ENCODE measurements at regions not wholly inside any gene's neighbourhood (a gene's known extent, or its start where the extent isn't known, plus 50 kb on each side); places are given as distances from the start of the nearest gene placed in this dataset.
A peak's percentile ranks its signal among the peaks of the same experiment; 100 is the strongest.
"Not testable (repeated sequence)": the region's sequence is repeated elsewhere in the genome, so short reads cannot be mapped to it uniquely, and the experiment has no call there.

DNA sequence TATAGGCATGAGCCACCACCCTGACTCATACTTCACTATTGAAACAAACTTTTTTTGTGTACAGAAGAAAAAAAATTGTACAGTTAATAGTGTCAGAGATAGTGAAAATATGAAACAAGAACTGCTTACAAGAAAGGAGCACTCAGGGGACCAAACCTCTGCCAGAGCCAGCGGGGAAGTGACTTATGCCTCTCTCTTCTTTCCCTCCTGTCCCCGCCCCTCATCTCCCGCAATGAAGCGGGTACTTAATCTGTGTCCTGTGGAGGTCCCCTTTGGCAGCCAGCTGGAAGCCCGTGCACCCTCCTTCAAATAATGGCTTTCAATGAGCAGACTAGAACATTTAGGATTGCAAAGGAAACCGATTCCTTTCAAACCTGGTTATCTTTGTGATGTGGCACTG, 51.5 kb downstream of the PPIAL4A start:
- not testable (repeated sequence) for H3K36me3 ChIP-seq (ENCODE audit: control insufficient read depth, insufficient read depth, low read length); ATAC-seq (ENCODE audit: low read depth in 2 of 2); H3K27me3 Mint-ChIP-seq; H3K9me3 Mint-ChIP-seq; H3K27me3 ChIP-seq (ENCODE audit: control insufficient read depth, insufficient read depth, low read length); H3K9me3 ChIP-seq (ENCODE audit: control insufficient read depth in 2 of 2, low read length in 2 of 2); H3K4me3 ChIP-seq (ENCODE audit: low read depth, low read length); H3K4me1 ChIP-seq (ENCODE audit: control insufficient read depth, insufficient read depth, low read length, poor library complexity, severe bottlenecking); H3K36me3 Mint-ChIP-seq; H3K27ac ChIP-seq (ENCODE audit: insufficient read depth, low read length, poor library complexity, severe bottlenecking)
- Mint-ChIP-seq H3K4me3 (peak overlapping the region in 3 of 4 donors; percentile 19 to 82 (median 29)), H3K4me1 (peaks cover 0 to 34% (median 10%) of the 10 kb centered on the region in 4 donors), H3K27ac (peak overlapping the region; percentile 96 to 100 (median 99))
- DNase-seq: peak in 1 of 3 donors; percentile 6

DNA sequence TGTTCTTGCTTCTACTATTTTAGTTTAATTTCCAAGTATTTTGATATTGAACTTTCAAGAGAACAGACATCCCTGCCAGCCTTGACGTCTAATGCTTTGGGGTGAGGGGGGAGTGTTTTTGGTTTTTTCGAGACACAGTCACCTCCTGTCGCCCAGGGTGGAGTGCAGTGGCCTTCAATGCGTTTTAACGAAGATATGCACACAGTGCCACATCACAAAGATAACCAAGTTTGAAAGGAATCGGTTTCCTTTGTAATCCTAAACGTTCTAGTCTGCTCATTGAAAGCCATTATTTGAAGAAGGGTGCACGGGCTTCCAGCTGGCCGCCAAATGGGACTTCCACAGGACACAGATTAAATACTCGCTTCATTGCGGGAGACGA, 52.3 kb downstream of the PPIAL4A start:
- not testable (repeated sequence) for H3K27me3 ChIP-seq (ENCODE audit: control insufficient read depth, insufficient read depth, low read length); H3K4me1 ChIP-seq (ENCODE audit: control insufficient read depth, insufficient read depth, low read length, poor library complexity, severe bottlenecking); H3K9me3 ChIP-seq (ENCODE audit: control insufficient read depth in 2 of 2, low read length in 2 of 2); H3K36me3 ChIP-seq (ENCODE audit: control insufficient read depth, insufficient read depth, low read length); H3K36me3 Mint-ChIP-seq; H3K9me3 Mint-ChIP-seq; H3K27me3 Mint-ChIP-seq
- DNase-seq: peak in 2 of 3 donors; percentile 2 to 53
- H3K4me3 ChIP-seq (ENCODE audit: low read depth, low read length): peak overlapping the region; percentile 80
- peak overlapping the region; percentile 99 to 100 (median 100) for H3K27ac Mint-ChIP-seq
- H3K4me1 Mint-ChIP-seq: peaks cover 0 to 34% (median 10%) of the 10 kb centered on the region in 4 donors
- peak overlapping the region; percentile 90 to 97 (median 94) for H3K4me3 Mint-ChIP-seq
- peak overlapping the region; percentile 87 for H3K27ac ChIP-seq (ENCODE audit: insufficient read depth, low read length, poor library complexity, severe bottlenecking)
- peak; percentile 26 to 28 for ATAC-seq (ENCODE audit: low read depth in 2 of 2)

GRCh38 chr1:120942218-120942944, 52.8 kb downstream of the PPIAL4A start:
- DNase-seq: peak; percentile 71 to 84 (median 84)
- ATAC-seq (ENCODE audit: low read depth in 2 of 2): peak; percentile 78
- Histone ChIP-seq H3K4me3 (ENCODE audit: low read depth, low read length) (peak overlapping the region; percentile 80), H3K27ac (ENCODE audit: insufficient read depth, low read length, poor library complexity, severe bottlenecking) (peak overlapping the region; percentile 87)
- H3K27me3 Mint-ChIP-seq; H3K36me3 Mint-ChIP-seq; H3K27me3 ChIP-seq (ENCODE audit: control insufficient read depth, insufficient read depth, low read length); H3K4me1 ChIP-seq (ENCODE audit: control insufficient read depth, insufficient read depth, low read length, poor library complexity, severe bottlenecking); H3K9me3 ChIP-seq (ENCODE audit: control insufficient read depth in 2 of 2, low read length in 2 of 2); H3K36me3 ChIP-seq (ENCODE audit: control insufficient read depth, insufficient read depth, low read length); H3K9me3 Mint-ChIP-seq: not testable (repeated sequence)
- peak overlapping the region; percentile 99 to 100 (median 100) for H3K27ac Mint-ChIP-seq
- H3K4me1 Mint-ChIP-seq: peaks cover 0 to 37% (median 10%) of the 10 kb centered on the region in 4 donors
- peak overlapping the region; percentile 90 to 97 (median 94) for H3K4me3 Mint-ChIP-seq

GRCh38 chr1:120942945-120943319, 53.4 kb downstream of the PPIAL4A start:
- not testable (repeated sequence) for H3K9me3 Mint-ChIP-seq; H3K36me3 ChIP-seq (ENCODE audit: control insufficient read depth, insufficient read depth, low read length); H3K27me3 Mint-ChIP-seq; H3K4me1 ChIP-seq (ENCODE audit: control insufficient read depth, insufficient read depth, low read length, poor library complexity, severe bottlenecking); H3K36me3 Mint-ChIP-seq; DNase-seq; H3K27me3 ChIP-seq (ENCODE audit: control insufficient read depth, insufficient read depth, low read length); H3K4me3 ChIP-seq (ENCODE audit: low read depth, low read length); ATAC-seq (ENCODE audit: low read depth in 2 of 2); H3K9me3 ChIP-seq (ENCODE audit: control insufficient read depth in 2 of 2, low read length in 2 of 2)
- peaks cover 0 to 34% (median 10%) of the 10 kb centered on the region in 4 donors for H3K4me1 Mint-ChIP-seq
- peak overlapping the region; percentile 99 to 100 (median 100) for H3K27ac Mint-ChIP-seq
- peak overlapping the region; percentile 87 for H3K27ac ChIP-seq (ENCODE audit: insufficient read depth, low read length, poor library complexity, severe bottlenecking)
- H3K4me3 Mint-ChIP-seq: peak overlapping the region; percentile 90 to 97 (median 94)

DNA sequence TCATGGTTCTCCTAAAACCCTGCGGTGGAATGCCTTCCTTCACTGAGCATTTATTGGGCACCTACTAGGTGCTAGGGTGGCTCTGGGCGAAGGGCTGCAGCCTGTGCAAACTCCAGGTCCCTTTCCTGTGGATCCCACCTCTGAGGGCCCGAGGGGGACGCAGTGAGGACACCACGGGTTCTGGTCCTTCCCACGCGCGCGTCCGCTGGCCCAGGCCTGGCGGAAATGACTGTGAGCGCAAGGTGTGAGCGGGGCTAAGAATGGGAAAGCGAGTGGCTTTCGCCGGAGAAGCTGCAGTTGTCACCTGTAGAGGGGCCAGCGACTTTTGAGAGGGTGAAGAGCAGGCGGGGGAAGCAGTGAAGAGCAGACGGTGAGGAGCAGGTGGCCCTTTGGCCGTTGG, 55.1 kb downstream of the PPIAL4A start:
- not testable (repeated sequence) for H3K36me3 Mint-ChIP-seq; H3K9me3 ChIP-seq (ENCODE audit: control insufficient read depth in 2 of 2, low read length in 2 of 2); H3K36me3 ChIP-seq (ENCODE audit: control insufficient read depth, insufficient read depth, low read length); H3K4me1 ChIP-seq (ENCODE audit: control insufficient read depth, insufficient read depth, low read length, poor library complexity, severe bottlenecking); H3K4me3 ChIP-seq (ENCODE audit: low read depth, low read length); H3K9me3 Mint-ChIP-seq; ATAC-seq (ENCODE audit: low read depth in 2 of 2); H3K27me3 ChIP-seq (ENCODE audit: control insufficient read depth, insufficient read depth, low read length); DNase-seq; H3K27ac ChIP-seq (ENCODE audit: insufficient read depth, low read length, poor library complexity, severe bottlenecking); H3K27me3 Mint-ChIP-seq; H3K27ac Mint-ChIP-seq
- peak overlapping the region in 1 of 4 donors; percentile 50 for H3K4me3 Mint-ChIP-seq
- H3K4me1 Mint-ChIP-seq: peaks cover 0 to 24% (median 8%) of the 10 kb centered on the region in 4 donors

DNA sequence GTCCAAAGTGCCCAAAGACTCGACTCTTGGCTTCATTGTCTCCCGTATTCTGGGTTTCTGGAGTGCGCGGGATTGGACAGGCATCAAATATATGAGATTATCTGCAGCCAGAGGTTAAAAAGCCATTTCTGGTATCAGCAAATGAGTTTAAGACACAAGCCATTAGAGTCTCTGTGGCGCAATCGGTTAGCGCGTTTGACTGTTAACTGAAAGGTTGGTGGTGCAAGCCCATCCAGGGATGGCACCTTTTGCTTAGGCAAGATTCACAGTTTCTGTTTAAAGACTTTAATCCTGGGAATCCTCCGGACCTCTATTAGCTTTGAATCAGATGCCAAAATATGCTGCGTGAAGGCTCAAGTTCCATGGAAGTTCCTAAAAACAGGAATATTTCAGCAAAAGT, 55.6 kb downstream of the PPIAL4A start:
- ATAC-seq (ENCODE audit: low read depth in 2 of 2); H3K27ac Mint-ChIP-seq; H3K9me3 Mint-ChIP-seq: not testable (repeated sequence)

GRCh38 chr1:120947114-120947513, 57.5 kb downstream of the PPIAL4A start:
- not testable (repeated sequence) for H3K4me1 ChIP-seq (ENCODE audit: control insufficient read depth, insufficient read depth, low read length, poor library complexity, severe bottlenecking); H3K27me3 ChIP-seq (ENCODE audit: control insufficient read depth, insufficient read depth, low read length); H3K36me3 Mint-ChIP-seq; ATAC-seq (ENCODE audit: low read depth in 2 of 2); H3K27ac ChIP-seq (ENCODE audit: insufficient read depth, low read length, poor library complexity, severe bottlenecking); H3K27me3 Mint-ChIP-seq; H3K9me3 ChIP-seq (ENCODE audit: control insufficient read depth in 2 of 2, low read length in 2 of 2); H3K4me3 Mint-ChIP-seq; DNase-seq; H3K36me3 ChIP-seq (ENCODE audit: control insufficient read depth, insufficient read depth, low read length); H3K4me3 ChIP-seq (ENCODE audit: low read depth, low read length); H3K9me3 Mint-ChIP-seq
- H3K4me1 Mint-ChIP-seq: peaks cover 0 to 12% (median 7%) of the 10 kb centered on the region in 4 donors
- H3K27ac Mint-ChIP-seq: peak overlapping the region in 1 of 3 donors; percentile 65

More for the DNA sequence above, 55.6 kb downstream of the PPIAL4A start:
- H3K4me3 Mint-ChIP-seq; H3K27me3 ChIP-seq (ENCODE audit: control insufficient read depth, insufficient read depth, low read length); H3K9me3 ChIP-seq (ENCODE audit: control insufficient read depth in 2 of 2, low read length in 2 of 2); H3K27me3 Mint-ChIP-seq; H3K4me1 ChIP-seq (ENCODE audit: control insufficient read depth, insufficient read depth, low read length, poor library complexity, severe bottlenecking); DNase-seq; H3K27ac ChIP-seq (ENCODE audit: insufficient read depth, low read length, poor library complexity, severe bottlenecking); H3K4me3 ChIP-seq (ENCODE audit: low read depth, low read length); H3K36me3 ChIP-seq (ENCODE audit: control insufficient read depth, insufficient read depth, low read length); H3K36me3 Mint-ChIP-seq: not testable (repeated sequence)
- peaks cover 0 to 23% (median 8%) of the 10 kb centered on the region in 4 donors for H3K4me1 Mint-ChIP-seq

DNA sequence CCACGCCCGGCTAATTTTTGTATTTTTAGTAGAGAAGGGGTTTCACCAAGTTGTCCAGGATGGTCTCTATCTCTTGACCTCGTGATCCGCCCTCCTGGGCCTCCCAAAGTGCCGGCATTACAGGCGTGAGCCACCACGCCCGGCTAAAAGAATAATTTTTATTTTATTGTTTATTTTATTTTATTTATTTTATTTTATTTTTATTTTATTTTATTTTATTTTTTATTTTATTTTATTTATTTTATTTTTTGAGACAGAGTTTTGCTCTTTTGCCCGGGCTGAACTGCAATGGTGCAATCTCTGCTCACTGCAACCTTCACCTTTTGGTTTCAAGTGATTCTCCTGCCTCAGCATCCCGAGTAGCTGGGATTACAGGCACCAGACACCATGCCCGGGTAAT, 60.2 kb downstream of the PPIAL4A start:
- H3K27ac ChIP-seq (ENCODE audit: insufficient read depth, low read length, poor library complexity, severe bottlenecking); H3K36me3 ChIP-seq (ENCODE audit: control insufficient read depth, insufficient read depth, low read length); DNase-seq; H3K36me3 Mint-ChIP-seq; H3K4me1 Mint-ChIP-seq; ATAC-seq (ENCODE audit: low read depth in 2 of 2); H3K9me3 ChIP-seq (ENCODE audit: control insufficient read depth in 2 of 2, low read length in 2 of 2); H3K4me1 ChIP-seq (ENCODE audit: control insufficient read depth, insufficient read depth, low read length, poor library complexity, severe bottlenecking); H3K27me3 Mint-ChIP-seq; H3K4me3 Mint-ChIP-seq; H3K27me3 ChIP-seq (ENCODE audit: control insufficient read depth, insufficient read depth, low read length); H3K9me3 Mint-ChIP-seq; H3K27ac Mint-ChIP-seq; H3K4me3 ChIP-seq (ENCODE audit: low read depth, low read length): not testable (repeated sequence)
